ENCODE measurements at regions not wholly inside any gene's neighbourhood (a gene's known extent, or its start where the extent isn't known, plus 50 kb on each side); places are given as distances from the start of the nearest gene placed in this dataset.

- H3K27ac ChIP-seq (ENCODE audit: low read depth in 1 of 2, low read length in 2 of 2), result no peak overlapping the region
- 90% methylated on average over 12 of the region's 12 CpGs for WGBS
These were observed 194.7 kb upstream of the HS6ST1 start for GRCh38 chr2:128513116-128513960.

GRCh38 chr2:128513961-128514283 lies 195.3 kb upstream of the HS6ST1 start:
- DNase-seq (ENCODE audit: low spot score), result no peak
- no peak overlapping the region for H3K27ac ChIP-seq (ENCODE audit: low read depth in 1 of 2, low read length in 2 of 2)
- WGBS, result 70% methylated on average over 3 of the region's 3 CpGs
- H3K9ac ChIP-seq (ENCODE audit: low read depth in 1 of 2, low read length in 2 of 2), result no peak overlapping the region
- no peaks in the 10 kb centered on the region for H3K9me3 ChIP-seq (ENCODE audit: control insufficient read depth in 4 of 4, low read length in 3 of 4)
- no peaks in the 10 kb centered on the region for H3K27me3 ChIP-seq (ENCODE audit: control insufficient read depth in 4 of 4, insufficient read depth in 4 of 4, low read length in 3 of 4)
- TF ChIP-seq RXRA (IDR thresholded peaks at IDR 0.05), result no peak
- no peak for TF ChIP-seq EGR1 (IDR thresholded peaks at IDR 0.05; ENCODE audit: low read depth in 2 of 2)
- no peak for TF ChIP-seq ZBTB33 (IDR thresholded peaks at IDR 0.05)
- no peak for TF ChIP-seq ATF3 (IDR thresholded peaks at IDR 0.05)
- no peak for TF ChIP-seq REST (IDR thresholded peaks at IDR 0.05)
- no peak for TF ChIP-seq HNF4A (conservative IDR thresholded peaks at IDR 0.05)
- TF ChIP-seq YY1 (IDR thresholded peaks at IDR 0.05), result no peak
- no peak for TF ChIP-seq HNF4G (IDR thresholded peaks at IDR 0.05)
- no peak for TF ChIP-seq NR2F2 (IDR thresholded peaks at IDR 0.05)
- TF ChIP-seq SP1 (IDR thresholded peaks at IDR 0.05), result no peak
- no peak for TF ChIP-seq FOXA2 (IDR thresholded peaks at IDR 0.05)
- no peak for TF ChIP-seq CTCF (IDR thresholded peaks at IDR 0.05; ENCODE audit: low read depth, low read length, missing input control)
- TF ChIP-seq TAF1 (conservative IDR thresholded peaks at IDR 0.05), result no peak
- no peak for TF ChIP-seq RAD21 (IDR thresholded peaks at IDR 0.05)
- H3K4me1 ChIP-seq (ENCODE audit: control insufficient read depth in 4 of 4, insufficient read depth in 4 of 4, low read length in 3 of 4), result no peaks in the 10 kb centered on the region
- no peaks in the 10 kb centered on the region for H3K36me3 ChIP-seq (ENCODE audit: control insufficient read depth in 4 of 4, insufficient read depth in 3 of 4, low read depth in 1 of 4, low read length in 3 of 4)
- no peak overlapping the region for H3K4me3 ChIP-seq (ENCODE audit: low read depth in 1 of 3, low read length in 3 of 3)

More at GRCh38 chr2:128513116-128513960, 194.7 kb upstream of the HS6ST1 start:
- Histone ChIP-seq H3K9me3 (ENCODE audit: control insufficient read depth in 4 of 4, low read length in 3 of 4) (no peaks in the 10 kb centered on the region), H3K4me1 (ENCODE audit: control insufficient read depth in 4 of 4, insufficient read depth in 4 of 4, low read length in 3 of 4) (no peaks in the 10 kb centered on the region), H3K4me3 (ENCODE audit: low read depth in 1 of 3, low read length in 3 of 3) (no peak overlapping the region), H3K27me3 (ENCODE audit: control insufficient read depth in 4 of 4, insufficient read depth in 4 of 4, low read length in 3 of 4) (no peaks in the 10 kb centered on the region), H3K36me3 (ENCODE audit: control insufficient read depth in 4 of 4, insufficient read depth in 3 of 4, low read depth in 1 of 4, low read length in 3 of 4) (no peaks in the 10 kb centered on the region), H3K9ac (ENCODE audit: low read depth in 1 of 2, low read length in 2 of 2) (no peak overlapping the region)
- TF ChIP-seq MAX (IDR thresholded peaks at IDR 0.05) (no peak), RAD21 (IDR thresholded peaks at IDR 0.05) (no peak), REST (IDR thresholded peaks at IDR 0.05) (no peak)
- no peak for DNase-seq (ENCODE audit: low spot score)

All from liver (tissue), 8 donors.